HG02885 (cell line): ENCODE measurements at regions not wholly inside any gene's neighbourhood (a gene's known extent, or its start where the extent isn't known, plus 50 kb on each side); places are given as distances from the start of the nearest gene placed in this dataset.

Experiments
- ATAC-seq: cut with Tn5 transposase; IDR thresholded peaks from one replicate; pipeline ENCODE4 v1.9.1; 2021; ENCODE audit warnings: mild to moderate bottlenecking; ENCODE audit not compliant: unreplicated experiment, poor library complexity

- ATAC-seq: no peak
These were observed 228.6 kb upstream of the BCOR start for GRCh38 chrX:40326186-40326965.

DNA sequence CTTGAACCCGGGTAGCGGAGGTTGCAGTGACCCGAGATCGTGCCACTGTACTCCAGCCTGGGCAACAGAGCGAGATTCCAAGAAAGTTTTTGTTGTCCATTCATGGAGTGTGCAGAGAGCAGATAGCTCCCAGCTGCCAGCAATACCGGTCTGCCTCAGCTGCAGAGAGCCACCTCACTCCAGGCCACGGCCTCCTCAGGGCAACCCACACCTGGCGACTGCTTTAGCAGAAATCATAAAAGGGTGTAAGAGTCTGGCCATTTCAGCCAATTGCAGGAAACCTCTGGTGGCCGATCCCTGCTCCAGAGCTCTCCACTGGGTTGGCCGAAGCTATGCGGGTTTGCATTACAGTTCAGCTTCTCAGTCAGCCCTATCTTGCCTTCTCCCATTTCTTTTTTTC, 227.4 kb upstream of the BCOR start:
- ATAC-seq: no peak

GRCh38 chrX:40323977-40324376, 226.2 kb upstream of the BCOR start:
- ATAC-seq: no peak

DNA sequence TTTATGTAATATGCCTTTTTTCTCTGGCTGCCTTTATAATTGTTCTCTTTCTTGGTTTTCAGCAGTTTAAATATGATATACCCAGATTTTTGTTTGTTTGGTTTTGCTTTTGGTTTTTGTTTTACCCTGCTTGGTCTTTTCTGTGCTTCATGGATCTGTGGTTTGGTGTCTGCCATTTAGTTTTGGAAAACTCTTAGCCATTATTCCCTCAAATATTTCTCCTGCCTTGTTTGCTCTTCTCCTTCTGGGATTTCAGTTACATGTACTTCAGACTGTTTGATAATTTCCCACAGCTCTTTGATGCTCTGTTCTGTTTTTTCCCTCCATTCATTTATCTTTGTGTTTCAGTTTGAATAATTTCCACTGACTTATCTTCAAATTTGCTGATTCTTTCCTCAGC, 223.1 kb upstream of the BCOR start:
- no peak for ATAC-seq

DNA sequence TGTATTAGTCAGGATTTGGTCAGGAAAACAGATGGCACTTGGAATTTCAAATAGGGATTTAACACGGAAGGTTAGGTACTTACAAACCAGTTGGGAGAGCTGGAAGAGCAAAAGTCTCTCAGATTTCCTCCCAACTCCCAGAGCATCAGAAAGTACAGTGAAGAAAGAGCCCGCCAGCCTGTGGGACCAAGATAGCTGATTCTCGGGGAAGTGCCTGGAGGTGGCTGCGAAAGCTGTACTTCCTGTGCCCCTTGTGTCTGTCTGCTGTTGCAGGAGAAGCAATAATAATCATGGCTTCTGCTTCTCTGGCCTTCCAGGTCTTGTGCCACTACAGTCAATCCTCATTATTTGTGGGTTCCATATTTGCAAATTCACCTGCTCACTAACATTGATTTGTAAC, 221.0 kb upstream of the BCOR start:
- no peak for ATAC-seq

DNA sequence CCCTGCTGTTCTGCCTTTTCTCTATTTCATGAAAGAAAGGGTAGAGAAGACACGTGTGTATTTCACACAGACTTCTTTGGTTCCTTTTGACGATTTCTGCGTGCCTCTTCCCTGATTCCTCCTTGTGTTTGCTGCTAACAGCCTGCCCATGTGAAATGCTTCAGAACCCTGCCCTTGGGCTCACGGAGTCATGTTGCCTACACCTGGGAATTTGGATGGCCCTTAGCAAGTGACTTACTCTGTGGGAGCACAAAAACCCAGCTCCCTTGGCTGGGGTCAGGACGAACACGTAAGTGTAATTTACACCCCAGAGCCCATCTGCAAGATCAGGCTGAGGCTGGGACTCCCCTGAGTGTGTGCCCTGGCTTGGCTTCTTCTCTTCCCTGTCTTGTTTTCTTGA, 220.3 kb upstream of the BCOR start:
- ATAC-seq: no peak

DNA sequence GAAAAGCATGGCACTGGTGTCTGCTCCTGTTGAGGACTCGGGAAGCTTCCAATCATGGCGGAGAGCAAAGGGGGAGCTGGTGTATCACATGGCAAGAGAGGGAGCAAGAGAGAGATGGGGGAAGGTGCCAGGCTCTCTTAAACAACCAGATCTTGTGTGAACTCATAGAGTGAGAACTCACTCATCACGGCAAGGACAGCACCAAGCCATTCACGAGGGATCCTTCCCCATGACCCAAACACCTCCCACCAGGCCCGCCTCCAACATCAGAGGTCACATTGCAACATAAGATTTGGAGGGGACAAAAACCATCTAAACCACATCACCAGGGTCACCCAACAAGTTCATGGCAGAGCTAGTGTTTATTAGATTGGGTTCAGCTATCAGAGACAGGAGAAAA, 218.7 kb upstream of the BCOR start:
- no peak for ATAC-seq

GRCh38 chrX:40314070-40314469, 216.3 kb upstream of the BCOR start:
- ATAC-seq: no peak

DNA sequence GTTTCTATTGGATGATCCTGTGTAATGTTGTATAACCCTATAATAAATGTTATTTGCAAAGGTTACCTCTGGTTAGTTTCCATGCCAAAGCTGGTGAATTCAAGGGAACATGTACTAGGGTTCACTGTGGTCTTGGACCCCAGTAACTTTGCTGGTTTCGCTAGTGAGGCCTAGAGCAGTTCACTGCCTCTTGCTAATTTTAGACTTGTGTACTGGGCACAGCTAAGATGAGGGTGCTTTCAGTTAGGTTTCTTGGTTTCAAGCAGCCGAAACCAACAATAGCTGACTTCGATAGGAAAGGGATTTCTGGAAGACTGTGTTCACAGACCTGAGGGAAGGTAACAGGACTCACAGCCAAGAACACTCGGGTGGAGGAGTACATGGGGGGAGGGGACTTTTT, 215.5 kb upstream of the BCOR start:
- ATAC-seq: no peak

DNA sequence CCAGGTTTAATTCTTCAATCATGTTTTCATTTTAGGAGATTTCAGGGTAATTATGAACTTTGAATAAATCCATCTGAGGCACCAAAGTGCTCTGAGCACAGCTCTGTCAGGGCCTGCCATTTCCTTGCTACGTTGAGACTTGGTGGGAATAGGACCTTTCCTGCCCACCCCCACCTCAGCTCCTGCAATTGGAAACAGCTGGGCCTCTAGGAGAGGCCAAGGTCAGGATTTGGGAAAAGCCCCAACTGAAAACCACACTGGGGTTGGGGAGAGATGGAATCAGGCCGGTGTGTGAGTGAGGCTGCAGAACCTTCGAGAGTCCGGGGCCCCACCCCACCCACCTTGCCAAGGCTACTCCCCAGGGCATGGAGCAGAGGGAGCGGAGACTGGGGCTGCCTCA, 212.7 kb upstream of the BCOR start:
- no peak for ATAC-seq

DNA sequence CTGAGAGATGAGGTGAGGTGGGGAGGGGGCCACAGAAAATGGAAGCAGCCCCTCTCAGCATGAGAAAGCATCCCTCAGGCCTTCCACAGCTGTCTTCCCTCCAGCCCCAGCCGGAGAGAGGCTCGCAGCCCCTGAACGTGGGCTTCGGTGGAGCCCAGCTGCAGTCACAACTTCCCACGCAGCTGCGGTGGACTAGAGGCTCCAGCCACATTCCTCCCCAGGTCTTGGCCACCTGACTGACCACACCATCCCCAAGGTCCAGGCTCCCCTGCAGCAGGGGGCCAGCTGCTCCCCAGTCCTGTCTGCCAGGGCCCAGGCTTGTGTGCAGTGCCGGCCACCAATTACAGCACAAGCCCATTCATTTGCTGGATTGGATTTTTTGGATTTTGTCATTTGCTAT, 212.3 kb upstream of the BCOR start:
- ATAC-seq: no peak

GRCh38 chrX:40307871-40308270, 210.1 kb upstream of the BCOR start:
- no peak for ATAC-seq

- ATAC-seq: no peak
These were observed 206.4 kb upstream of the BCOR start for GRCh38 chrX:40304115-40304514.

DNA sequence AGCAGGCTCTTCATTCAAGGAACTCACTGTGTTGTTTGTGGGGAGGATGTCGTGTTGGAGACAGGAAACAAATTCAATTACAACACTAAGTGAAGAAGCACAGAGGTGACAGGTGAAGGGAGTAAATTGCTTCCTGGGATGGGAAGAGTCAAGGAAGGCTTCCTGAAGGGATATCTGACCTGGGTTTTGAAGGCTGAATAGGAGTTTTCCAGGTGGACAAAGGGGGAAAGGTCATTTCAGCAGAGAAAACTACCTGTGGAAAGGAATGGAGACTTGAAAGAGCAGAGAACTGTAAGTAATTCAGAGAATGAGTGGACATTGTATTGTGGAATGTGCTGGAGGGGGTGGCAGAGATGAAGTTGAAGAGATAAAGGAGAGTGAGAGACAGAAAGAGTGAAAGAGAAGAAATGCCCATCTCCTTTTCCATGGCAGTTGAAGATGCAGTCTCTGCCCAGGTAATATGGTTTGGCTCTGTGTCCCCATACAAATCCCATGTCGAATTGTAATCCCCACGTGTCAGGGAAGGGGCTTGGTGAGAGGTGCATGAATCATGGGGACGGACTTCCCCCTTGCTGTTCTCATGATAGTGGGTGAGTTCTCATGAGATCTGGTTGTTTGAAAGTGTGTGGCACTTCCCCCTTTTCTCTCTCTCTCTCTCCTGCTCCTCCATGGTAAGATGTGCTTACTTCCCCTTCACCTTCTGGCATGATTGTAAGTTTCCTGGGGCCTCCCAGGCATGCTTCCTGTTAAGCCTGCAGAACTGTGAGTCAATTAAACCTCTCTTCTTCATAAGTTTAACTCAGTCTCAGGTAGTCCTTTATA, 205.7 kb upstream of the BCOR start:
- ATAC-seq: no peak

DNA sequence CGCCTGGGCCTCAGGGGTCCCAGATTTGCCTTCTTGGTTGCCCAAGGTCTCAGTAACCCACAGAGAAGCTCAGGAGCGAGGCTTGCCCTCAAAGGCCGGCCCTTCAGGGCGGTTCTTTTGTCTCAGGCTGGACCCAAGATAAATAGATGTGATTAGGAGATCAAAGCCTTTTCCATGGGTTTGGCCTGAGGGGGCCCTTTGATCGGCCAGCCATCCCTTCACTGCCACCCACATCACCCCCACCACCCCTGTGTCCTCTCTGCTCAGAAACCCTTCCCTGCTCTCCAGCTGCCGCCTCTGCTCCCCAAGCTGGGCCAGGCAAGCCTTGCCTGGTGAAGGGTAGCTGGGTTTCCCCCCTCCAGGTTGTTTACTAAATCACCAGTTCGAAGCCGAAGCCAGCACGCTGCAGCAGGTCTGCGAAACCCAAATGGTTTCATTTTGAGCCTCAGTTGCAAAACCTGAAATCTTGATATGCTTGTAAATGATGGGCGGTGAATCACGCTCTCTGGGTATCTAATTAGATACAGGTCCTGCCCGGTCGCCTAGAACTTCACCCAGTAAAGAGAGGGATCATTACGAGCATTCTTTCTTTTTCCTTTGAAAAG, 202.6 kb upstream of the BCOR start:
- ATAC-seq: peak; percentile 43

DNA sequence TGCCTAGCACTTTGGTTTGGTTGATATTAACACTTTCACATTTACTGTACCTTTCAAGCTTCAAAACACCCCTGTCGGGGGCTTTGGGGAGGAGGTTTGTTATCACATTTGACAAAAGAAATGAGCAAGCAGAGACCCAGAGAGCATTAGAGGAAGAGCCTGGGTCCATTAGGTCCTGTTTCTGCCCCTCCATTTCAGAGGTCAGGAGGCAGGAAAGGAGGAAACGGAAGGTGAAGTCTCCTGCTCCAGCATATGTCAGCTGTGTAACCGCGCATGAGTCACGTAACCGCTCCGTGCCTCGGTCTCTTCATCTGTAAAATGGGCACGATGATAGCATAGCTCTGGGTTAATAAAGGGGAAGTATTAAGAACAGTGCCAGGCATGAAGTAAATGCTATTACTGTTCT, 201.9 kb upstream of the BCOR start:
- no peak for ATAC-seq

GRCh38 chrX:40298572-40299479, 201.1 kb upstream of the BCOR start:
- ATAC-seq: no peak

DNA sequence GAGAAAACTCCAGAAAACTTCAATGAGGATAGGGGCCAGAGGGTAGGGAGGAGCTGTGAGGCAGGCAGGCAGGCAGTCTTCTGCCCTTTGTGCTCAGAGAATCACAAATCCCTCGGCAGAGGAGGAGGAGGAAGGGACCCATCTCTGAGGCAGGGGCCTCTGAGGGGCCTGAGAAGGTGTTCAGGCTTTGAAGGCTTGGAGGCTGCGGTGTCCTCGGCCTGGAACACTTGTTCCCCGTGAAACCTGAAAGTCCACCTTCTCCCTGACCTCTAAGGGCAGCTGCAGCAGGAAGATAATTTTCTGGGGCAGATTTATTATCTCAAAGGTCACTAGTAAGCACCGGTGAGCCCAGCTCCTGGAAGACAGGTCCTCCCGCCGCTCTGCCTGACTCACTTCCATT, 200.3 kb upstream of the BCOR start:
- no peak for ATAC-seq

GRCh38 chrX:40291553-40291952, 193.8 kb upstream of the BCOR start:
- no peak for ATAC-seq

- no peak for ATAC-seq
These were observed 192.8 kb upstream of the BCOR start for GRCh38 chrX:40290517-40290916.
